ENCODE measurements at regions not wholly inside any gene's neighbourhood (a gene's known extent, or its start where the extent isn't known, plus 50 kb on each side); places are given as distances from the start of the nearest gene placed in this dataset.

DNA sequence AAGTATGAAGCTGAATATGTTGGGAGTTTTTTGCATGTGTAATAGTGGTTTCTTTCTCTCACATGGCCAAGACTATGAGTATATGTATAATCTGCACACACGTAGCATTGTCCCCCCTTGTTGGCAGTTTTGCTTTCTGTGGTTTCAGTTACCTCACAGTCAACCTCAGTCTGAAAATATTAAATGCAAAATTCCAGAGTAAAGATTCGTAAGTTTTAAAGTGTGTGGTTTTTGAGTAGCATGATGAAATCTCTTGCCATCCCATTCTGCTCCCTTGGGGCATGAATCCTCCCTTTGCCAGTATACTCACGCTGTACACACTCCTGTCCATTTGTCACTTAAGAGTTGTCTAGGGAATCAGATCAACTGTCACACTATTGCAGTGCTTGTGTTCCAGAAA, 742.0 kb upstream of the CCDC54 start:
- Histone ChIP-seq H3K4me1 (no peaks in the 10 kb centered on the region), H3K36me3 (no peaks in the 10 kb centered on the region), H3K4me3 (no peak overlapping the region), H3K27me3 (ENCODE audit: low read depth) (no peaks in the 10 kb centered on the region), H3K9me3 (replicated peaks) (no peaks in the 10 kb centered on the region), H3K27ac (replicated peaks) (no peak overlapping the region)
- DNase-seq, result no peak
- TF ChIP-seq, protein P1, sequence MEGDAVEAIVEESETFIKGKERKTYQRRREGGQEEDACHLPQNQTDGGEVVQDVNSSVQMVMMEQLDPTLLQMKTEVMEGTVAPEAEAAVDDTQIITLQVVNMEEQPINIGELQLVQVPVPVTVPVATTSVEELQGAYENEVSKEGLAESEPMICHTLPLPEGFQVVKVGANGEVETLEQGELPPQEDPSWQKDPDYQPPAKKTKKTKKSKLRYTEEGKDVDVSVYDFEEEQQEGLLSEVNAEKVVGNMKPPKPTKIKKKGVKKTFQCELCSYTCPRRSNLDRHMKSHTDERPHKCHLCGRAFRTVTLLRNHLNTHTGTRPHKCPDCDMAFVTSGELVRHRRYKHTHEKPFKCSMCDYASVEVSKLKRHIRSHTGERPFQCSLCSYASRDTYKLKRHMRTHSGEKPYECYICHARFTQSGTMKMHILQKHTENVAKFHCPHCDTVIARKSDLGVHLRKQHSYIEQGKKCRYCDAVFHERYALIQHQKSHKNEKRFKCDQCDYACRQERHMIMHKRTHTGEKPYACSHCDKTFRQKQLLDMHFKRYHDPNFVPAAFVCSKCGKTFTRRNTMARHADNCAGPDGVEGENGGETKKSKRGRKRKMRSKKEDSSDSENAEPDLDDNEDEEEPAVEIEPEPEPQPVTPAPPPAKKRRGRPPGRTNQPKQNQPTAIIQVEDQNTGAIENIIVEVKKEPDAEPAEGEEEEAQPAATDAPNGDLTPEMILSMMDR (IDR thresholded peaks at IDR 0.05; ENCODE audit: borderline replicate concordance), result no peak
- intact Hi-C loops (cut with micrococcal nuclease), result no loop called here

DNA sequence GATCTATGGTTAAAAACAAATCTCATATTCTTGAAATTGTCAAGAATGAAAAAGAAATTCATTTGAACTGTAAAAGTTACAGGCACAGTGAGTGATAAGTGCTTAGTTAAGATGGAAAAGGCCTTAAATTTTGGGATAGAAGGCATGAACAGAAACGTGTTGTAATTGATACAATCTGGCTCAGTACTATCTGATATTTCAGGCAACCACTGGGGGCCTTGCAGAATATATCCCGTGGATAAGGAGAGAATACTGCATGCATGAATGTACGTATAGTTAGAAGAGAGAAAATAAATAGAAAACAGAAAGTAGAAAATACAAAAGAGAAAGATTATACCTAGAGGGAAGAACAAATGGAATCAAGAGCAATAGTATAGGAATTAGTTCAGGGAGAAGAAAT, 741.4 kb upstream of the CCDC54 start:
- TF ChIP-seq, protein P1 (IDR thresholded peaks at IDR 0.05; ENCODE audit: borderline replicate concordance), result no peak
- DNase-seq, result no peak
- intact Hi-C loops (cut with micrococcal nuclease), result no loop called here
- H3K9me3 ChIP-seq (replicated peaks), result no peaks in the 10 kb centered on the region
- H3K36me3 ChIP-seq, result no peaks in the 10 kb centered on the region
- no peaks in the 10 kb centered on the region for H3K27me3 ChIP-seq (ENCODE audit: low read depth)
- no peaks in the 10 kb centered on the region for H3K4me1 ChIP-seq
- no peak overlapping the region for H3K4me3 ChIP-seq
- H3K27ac ChIP-seq (replicated peaks), result no peak overlapping the region

- DNase-seq, result no peak
- Histone ChIP-seq H3K36me3 (no peaks in the 10 kb centered on the region), H3K9me3 (replicated peaks) (no peaks in the 10 kb centered on the region), H3K27ac (replicated peaks) (no peak overlapping the region), H3K27me3 (ENCODE audit: low read depth) (no peaks in the 10 kb centered on the region), H3K4me1 (no peaks in the 10 kb centered on the region), H3K4me3 (no peak overlapping the region)
- TF ChIP-seq, protein P1 (IDR thresholded peaks at IDR 0.05; ENCODE audit: borderline replicate concordance), result no peak
- intact Hi-C loops (cut with micrococcal nuclease), result no loop called here
These were observed 736.9 kb upstream of the CCDC54 start for GRCh38 chr3:106640353-106640752.

DNA sequence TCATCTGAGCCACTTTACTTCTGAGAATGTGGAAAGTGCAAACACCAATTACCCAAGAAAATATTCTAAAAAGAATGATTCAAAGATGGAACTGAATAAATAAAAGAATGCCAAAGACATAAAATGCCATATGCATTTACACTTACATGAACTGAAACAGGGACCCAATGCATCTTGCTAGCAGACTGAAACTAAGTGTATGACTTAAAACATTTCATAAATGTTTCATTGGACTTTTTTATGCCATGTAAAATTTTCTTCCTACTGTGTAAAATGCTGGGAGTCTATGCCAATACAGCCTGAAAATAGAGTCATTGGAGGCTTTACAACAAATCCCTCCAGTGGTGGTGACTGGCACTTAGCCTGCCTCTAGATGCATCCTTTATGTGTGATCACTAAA, 735.1 kb upstream of the CCDC54 start:
- Histone ChIP-seq H3K27me3 (ENCODE audit: low read depth) (no peaks in the 10 kb centered on the region), H3K9me3 (replicated peaks) (no peaks in the 10 kb centered on the region), H3K36me3 (no peaks in the 10 kb centered on the region), H3K4me1 (no peaks in the 10 kb centered on the region), H3K4me3 (no peak overlapping the region), H3K27ac (replicated peaks) (no peak overlapping the region)
- TF ChIP-seq, protein P1 (IDR thresholded peaks at IDR 0.05; ENCODE audit: borderline replicate concordance), result no peak
- intact Hi-C loops (cut with micrococcal nuclease), result no loop called here
- DNase-seq, result no peak

DNA sequence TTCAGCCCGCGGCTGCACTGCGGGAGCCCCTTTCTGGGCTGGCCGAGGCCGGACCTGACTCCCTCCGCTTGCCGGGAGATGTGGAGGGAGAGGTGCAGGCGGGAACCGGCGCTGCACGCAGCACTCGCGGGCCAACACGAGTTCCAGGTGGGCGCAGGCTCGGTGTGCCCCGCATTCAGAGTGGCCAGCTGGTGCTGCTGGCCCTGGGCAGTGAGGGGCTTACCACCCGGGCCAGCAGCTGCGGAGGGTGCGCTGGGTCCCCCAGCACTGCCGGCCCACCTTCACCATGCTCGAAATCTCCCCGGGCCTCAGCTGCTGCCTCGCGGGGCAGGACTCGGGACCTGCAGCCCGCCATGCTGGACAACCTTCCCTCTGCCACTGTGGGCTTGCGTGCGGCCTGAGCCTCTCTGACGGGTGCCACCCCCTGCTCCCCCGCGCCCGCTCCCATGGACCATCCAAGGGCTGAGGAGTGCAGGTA, 733.5 kb upstream of the CCDC54 start:
- TF ChIP-seq, protein P1 (IDR thresholded peaks at IDR 0.05; ENCODE audit: borderline replicate concordance), result no peak
- DNase-seq, result no peak

More for the DNA sequence above, 733.5 kb upstream of the CCDC54 start:
- intact Hi-C loops (cut with micrococcal nuclease), result no loop called here
- Histone ChIP-seq H3K9me3 (replicated peaks) (no peaks in the 10 kb centered on the region), H3K4me3 (no peak overlapping the region), H3K27ac (replicated peaks) (no peak overlapping the region), H3K4me1 (no peaks in the 10 kb centered on the region), H3K36me3 (no peaks in the 10 kb centered on the region), H3K27me3 (ENCODE audit: low read depth) (no peaks in the 10 kb centered on the region)
